ENCODE measurements at regions not wholly inside any gene's neighbourhood (a gene's known extent, or its start where the extent isn't known, plus 50 kb on each side); places are given as distances from the start of the nearest gene placed in this dataset.
"Not testable (repeated sequence)": the region's sequence is repeated elsewhere in the genome, so short reads cannot be mapped to it uniquely, and the experiment has no call there.

DNA sequence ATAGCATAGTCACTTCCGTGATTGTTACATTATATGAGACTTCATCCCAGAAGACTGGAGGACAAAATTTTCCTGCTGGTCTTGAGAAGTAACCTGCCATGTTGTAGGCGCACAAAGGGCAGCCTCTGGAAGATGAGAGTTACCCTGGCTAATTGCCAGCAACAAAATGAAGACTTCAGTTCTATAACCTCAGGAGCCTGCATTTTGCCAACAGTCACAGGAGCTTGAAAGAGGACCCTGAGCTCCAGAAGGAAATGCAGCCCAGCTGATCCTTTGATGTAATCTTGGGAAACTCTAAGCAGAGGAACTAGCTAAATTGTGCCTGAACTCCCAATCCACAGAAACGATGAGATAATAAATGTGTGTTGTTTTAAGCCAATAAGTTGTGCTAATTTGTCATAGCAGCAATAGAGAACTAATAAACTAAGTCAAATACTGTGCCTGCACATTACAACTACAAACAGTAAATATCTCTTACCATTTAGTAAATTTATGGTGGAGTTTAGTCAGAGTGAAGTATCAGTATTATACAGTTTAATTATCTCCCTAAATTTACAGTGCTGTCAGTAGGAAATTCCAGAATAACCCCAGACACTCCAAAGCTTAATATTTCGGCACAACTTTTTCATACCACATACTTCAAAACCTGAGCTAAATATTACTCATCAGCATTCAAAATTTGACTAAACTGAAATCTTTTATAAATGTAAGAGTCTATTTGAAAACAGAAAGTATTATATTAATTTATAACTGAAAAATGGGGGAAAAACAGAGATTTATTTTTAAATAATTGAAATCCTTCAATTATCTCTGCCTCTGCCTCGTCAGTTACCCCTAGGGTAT lies 90.1 kb upstream of the MAPK10 start:
- TF ChIP-seq, protein P1, sequence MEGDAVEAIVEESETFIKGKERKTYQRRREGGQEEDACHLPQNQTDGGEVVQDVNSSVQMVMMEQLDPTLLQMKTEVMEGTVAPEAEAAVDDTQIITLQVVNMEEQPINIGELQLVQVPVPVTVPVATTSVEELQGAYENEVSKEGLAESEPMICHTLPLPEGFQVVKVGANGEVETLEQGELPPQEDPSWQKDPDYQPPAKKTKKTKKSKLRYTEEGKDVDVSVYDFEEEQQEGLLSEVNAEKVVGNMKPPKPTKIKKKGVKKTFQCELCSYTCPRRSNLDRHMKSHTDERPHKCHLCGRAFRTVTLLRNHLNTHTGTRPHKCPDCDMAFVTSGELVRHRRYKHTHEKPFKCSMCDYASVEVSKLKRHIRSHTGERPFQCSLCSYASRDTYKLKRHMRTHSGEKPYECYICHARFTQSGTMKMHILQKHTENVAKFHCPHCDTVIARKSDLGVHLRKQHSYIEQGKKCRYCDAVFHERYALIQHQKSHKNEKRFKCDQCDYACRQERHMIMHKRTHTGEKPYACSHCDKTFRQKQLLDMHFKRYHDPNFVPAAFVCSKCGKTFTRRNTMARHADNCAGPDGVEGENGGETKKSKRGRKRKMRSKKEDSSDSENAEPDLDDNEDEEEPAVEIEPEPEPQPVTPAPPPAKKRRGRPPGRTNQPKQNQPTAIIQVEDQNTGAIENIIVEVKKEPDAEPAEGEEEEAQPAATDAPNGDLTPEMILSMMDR (IDR thresholded peaks at IDR 0.05; ENCODE audit: low read depth, low read length, missing control alignments), result no peak
- Histone ChIP-seq H3K36me3 (replicated peaks) (no peaks in the 10 kb centered on the region), H3K27me3 (replicated peaks) (no peaks in the 10 kb centered on the region), H3K27ac (no peak overlapping the region), H3K4me3 (ENCODE audit: low read depth, low read length) (no peak overlapping the region)
- no peak for DNase-seq
- in situ Hi-C loops (cut with HindIII; ENCODE audit: low pct_ligation_motif_present, low sequenced_read_pairs), result no loop called here

DNA sequence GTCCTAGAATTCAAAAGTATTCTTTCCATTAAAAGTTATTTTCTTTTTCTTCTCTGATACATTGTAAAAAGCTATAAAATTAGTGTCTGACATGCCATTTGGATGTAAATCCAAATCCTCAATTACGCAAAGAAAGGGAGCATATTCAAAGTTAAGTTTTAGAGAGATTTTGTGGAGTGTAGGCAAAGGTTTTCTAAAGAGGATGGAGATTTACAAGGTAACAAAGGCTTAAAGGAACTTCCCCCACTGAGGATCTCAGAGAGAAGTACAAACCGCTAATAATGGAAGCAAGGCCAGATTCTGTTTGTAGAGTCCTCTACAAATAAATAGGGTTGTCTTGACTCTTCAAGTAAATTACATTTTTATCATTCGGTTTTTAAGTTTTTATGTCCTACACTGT lies 91.0 kb upstream of the MAPK10 start:
- no peak overlapping the region for H3K27ac ChIP-seq
- H3K4me3 ChIP-seq (ENCODE audit: low read depth, low read length), result no peak overlapping the region
- DNase-seq, result no peak
- in situ Hi-C loops (cut with HindIII; ENCODE audit: low pct_ligation_motif_present, low sequenced_read_pairs), result no loop called here
- TF ChIP-seq, protein P1 (IDR thresholded peaks at IDR 0.05; ENCODE audit: low read depth, low read length, missing control alignments), result no peak
- no peaks in the 10 kb centered on the region for H3K36me3 ChIP-seq (replicated peaks)
- H3K27me3 ChIP-seq (replicated peaks), result no peaks in the 10 kb centered on the region

DNA sequence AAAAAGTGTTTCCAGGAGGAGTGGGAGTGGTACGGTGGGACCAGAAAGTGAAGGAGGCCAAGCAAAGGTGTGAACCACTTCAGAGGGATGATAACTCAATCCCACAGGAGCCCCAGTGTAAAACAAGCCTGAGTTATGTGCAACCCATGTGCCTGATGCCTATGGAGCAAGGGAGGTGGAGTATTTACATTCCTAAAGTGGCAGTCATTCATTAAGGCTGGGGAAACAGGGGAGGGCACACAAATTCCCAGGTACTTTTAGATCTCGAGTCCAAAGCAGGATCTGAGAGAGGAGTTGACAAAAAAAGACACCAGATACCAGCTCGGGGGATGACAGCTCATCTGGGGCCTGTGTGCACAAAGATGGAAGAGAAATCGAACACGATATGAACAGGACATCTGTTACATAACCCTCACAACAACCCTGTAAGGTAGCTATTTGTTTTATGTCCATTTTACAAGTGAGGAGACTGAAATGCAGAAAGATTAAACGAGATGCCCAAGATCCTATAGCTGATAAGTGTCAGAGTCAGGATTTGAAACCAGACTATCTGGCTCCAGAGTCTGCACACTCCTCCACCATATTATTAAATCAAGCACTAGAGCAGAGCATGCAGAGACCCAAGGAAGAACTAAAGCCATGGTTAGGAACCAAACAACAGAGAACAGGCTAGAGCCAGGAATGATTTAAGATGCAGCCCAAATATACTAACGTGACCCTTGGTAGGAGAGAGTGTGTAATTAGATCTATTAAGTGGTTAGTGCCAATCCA lies 91.9 kb upstream of the MAPK10 start:
- TF ChIP-seq, protein P1 (IDR thresholded peaks at IDR 0.05; ENCODE audit: low read depth, low read length, missing control alignments), result no peak
- DNase-seq, result no peak
- peak overlapping the region; percentile 48 for H3K27ac ChIP-seq
- H3K27me3 ChIP-seq (replicated peaks), result no peaks in the 10 kb centered on the region
- peak overlapping the region; percentile 44 for H3K4me3 ChIP-seq (ENCODE audit: low read depth, low read length)
- in situ Hi-C loops (cut with HindIII; ENCODE audit: low pct_ligation_motif_present, low sequenced_read_pairs), result no loop called here
- no peaks in the 10 kb centered on the region for H3K36me3 ChIP-seq (replicated peaks)

DNA sequence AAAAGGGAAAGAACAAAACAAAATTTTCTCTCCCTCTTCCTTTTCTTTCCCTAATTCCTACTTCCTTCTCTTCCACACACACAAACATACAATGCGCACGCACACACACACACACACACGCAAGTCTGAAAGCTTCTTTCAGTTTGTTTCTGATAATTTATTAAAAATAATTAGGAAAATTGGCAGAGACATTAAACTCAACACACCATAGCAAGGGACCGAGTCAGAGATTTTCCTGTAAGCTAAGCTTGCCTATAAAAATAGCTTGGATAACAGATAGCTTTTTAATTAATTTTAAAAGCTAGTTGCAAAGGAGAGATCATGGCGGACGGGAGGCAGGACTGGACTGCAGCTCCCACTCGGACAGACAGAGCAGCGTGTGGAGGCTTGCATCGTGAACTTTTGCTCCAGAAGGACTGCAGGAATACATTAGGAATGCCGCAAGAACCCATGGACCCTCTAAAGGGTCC lies 92.6 kb upstream of the MAPK10 start:
- in situ Hi-C loops (cut with HindIII; ENCODE audit: low pct_ligation_motif_present, low sequenced_read_pairs), result no loop called here
- DNase-seq, result peak; percentile 40
- TF ChIP-seq, protein P1 (IDR thresholded peaks at IDR 0.05; ENCODE audit: low read depth, low read length, missing control alignments), result no peak
- peak overlapping the region; percentile 44 for H3K4me3 ChIP-seq (ENCODE audit: low read depth, low read length)
- H3K27me3 ChIP-seq (replicated peaks), result no peaks in the 10 kb centered on the region
- H3K27ac ChIP-seq, result peak overlapping the region; percentile 48
- H3K36me3 ChIP-seq (replicated peaks), result no peaks in the 10 kb centered on the region

DNA sequence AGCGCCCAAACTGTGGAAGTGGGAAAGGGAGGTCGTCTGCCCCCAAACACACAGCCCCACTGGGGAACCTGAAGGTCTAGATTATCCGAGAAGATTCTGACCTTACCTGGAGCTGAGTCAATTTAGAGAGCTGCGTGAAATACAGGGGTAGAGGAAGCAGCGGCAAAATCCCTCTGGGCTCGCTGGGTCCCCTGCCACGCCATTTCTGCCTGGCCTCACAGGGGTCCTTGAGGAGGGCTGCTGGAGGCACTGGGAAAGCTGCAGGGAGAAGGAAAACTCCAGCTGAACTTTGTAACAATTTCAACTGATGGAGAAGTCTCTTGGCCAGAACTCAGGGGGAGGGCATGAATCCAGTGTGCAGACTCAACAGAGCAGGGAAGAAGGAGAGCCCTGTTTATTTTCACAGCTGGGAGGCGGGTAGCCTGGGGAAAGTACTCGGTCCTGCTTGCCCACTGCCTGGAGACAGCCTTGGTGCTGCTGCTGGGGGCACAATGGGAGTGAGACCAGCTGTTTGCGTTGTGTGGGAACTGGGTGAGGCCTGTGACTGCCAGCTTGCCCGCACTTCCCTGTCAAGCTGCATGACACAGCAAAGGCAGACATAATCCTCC lies 93.2 kb upstream of the MAPK10 start:
- Histone ChIP-seq H3K36me3 (replicated peaks) (no peaks in the 10 kb centered on the region), H3K4me3 (ENCODE audit: low read depth, low read length) (peak overlapping the region; percentile 44), H3K27ac (peak overlapping the region; percentile 48), H3K27me3 (replicated peaks) (no peaks in the 10 kb centered on the region)
- TF ChIP-seq, protein P1 (IDR thresholded peaks at IDR 0.05; ENCODE audit: low read depth, low read length, missing control alignments), result no peak
- no peak for DNase-seq
- in situ Hi-C loops (cut with HindIII; ENCODE audit: low pct_ligation_motif_present, low sequenced_read_pairs), result no loop called here

DNA sequence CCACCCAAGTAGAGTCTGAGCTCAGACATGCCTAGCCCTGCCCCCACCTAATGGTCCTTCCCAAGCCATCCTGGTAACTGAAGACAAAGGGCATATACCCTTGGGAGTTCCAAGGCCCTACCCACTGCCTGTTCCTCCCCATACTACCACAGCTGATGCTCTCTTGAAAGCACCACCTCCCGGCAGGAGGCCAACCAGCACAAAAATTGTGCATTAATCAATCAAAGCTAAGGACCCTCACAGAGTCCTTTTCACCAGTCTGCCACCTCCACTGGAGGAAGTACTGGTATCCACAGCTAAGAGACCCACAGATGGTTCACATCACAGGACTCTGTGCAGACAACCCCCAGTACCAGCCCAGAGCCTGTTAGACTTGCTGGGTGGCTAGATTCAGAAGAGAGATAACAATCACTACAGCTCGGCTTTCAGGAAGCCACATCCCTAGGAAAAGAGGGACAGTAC lies 93.8 kb upstream of the MAPK10 start:
- H3K27me3 ChIP-seq (replicated peaks); H3K36me3 ChIP-seq (replicated peaks); DNase-seq; in situ Hi-C loops (cut with HindIII; ENCODE audit: low pct_ligation_motif_present, low sequenced_read_pairs); H3K4me3 ChIP-seq (ENCODE audit: low read depth, low read length); H3K27ac ChIP-seq: not testable (repeated sequence)
